AG09309 (cell line): ENCODE measurements at regions not wholly inside any gene's neighbourhood (a gene's known extent, or its start where the extent isn't known, plus 50 kb on each side); places are given as distances from the start of the nearest gene placed in this dataset.

Experiments used
- DNase-seq: peaks from one replicate; pipeline ENCODE4 v3.0.0-alpha.2; 2010; ENCODE audit warnings: low read depth
- H3K4me3 ChIP-seq: 2 replicates; pipeline ENCODE4 v1.5.1; 2011; ENCODE audit warnings: mild to moderate bottlenecking, low read depth, low read length, moderate library complexity; ENCODE audit not compliant: control insufficient read depth
- CTCF ChIP-seq: IDR thresholded peaks from 2 replicates; pipeline ENCODE4 v1.5.1; 2011; ENCODE audit warnings: mild to moderate bottlenecking, low read depth, low read length, inconsistent platforms; ENCODE audit not compliant: insufficient read depth, control insufficient read depth; ENCODE audit errors: missing control alignments

- no peak overlapping the region for H3K4me3 ChIP-seq
These were observed 553.7 kb upstream of the LMO3 start for GRCh38 chr12:17159506-17160300.

GRCh38 chr12:17158201-17158600 is 552.2 kb upstream of the LMO3 start:
- DNase-seq, result no peak
- H3K4me3 ChIP-seq, result no peak overlapping the region
- TF ChIP-seq CTCF, result no peak

More at GRCh38 chr12:17159506-17160300, 553.7 kb upstream of the LMO3 start:
- DNase-seq, result no peak
- TF ChIP-seq CTCF, result no peak

GRCh38 chr12:17151917-17152316 is 546.0 kb upstream of the LMO3 start:
- TF ChIP-seq CTCF, result no peak
- no peak overlapping the region for H3K4me3 ChIP-seq
- DNase-seq, result no peak

GRCh38 chr12:17148706-17149105 is 542.7 kb upstream of the LMO3 start:
- H3K4me3 ChIP-seq, result no peak overlapping the region
- DNase-seq, result no peak
- TF ChIP-seq CTCF, result no peak

- TF ChIP-seq CTCF, result no peak
- DNase-seq, result no peak
- no peak overlapping the region for H3K4me3 ChIP-seq
These were observed 536.9 kb upstream of the LMO3 start for GRCh38 chr12:17142856-17143255.

GRCh38 chr12:17139931-17140330 is 534.0 kb upstream of the LMO3 start:
- H3K4me3 ChIP-seq, result no peak overlapping the region
- no peak for DNase-seq
- no peak for TF ChIP-seq CTCF

GRCh38 chr12:17137396-17137795 is 531.4 kb upstream of the LMO3 start:
- no peak overlapping the region for H3K4me3 ChIP-seq
- no peak for TF ChIP-seq CTCF
- no peak for DNase-seq
